ENCODE measurements at regions not wholly inside any gene's neighbourhood (a gene's known extent, or its start where the extent isn't known, plus 50 kb on each side); places are given as distances from the start of the nearest gene placed in this dataset.

DNA sequence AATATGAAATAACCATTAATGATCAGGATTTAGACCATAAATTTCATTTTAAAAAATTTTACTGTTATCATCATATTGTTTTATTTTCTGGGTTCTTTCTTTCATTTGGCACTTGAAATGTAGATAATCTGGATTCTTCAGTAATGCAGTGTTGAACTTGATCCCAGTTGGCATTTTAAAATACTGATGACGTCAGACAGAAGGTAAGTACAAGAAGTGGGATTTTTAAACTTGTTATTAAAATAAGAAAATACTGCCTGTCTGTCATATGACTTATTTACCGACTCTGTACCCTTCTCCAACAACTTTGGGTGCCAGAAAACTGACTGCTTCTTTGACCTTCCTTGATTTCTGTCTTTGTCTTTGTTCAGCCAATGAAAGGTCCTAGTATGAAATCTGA, 415.1 kb upstream of the NEGR1 start:
- WGBS, 2 donors: 79 to 81% methylated on average over 2 of the region's 2 CpGs
- no peaks in the 10 kb centered on the region for H3K4me1 ChIP-seq

GRCh38 chr1:72693899-72694298, 411.6 kb upstream of the NEGR1 start:
- intact Hi-C loops (cut with DNase I; ENCODE audit: low total_unique reads): no loop called here
- 68 to 71% methylated on average over 1 of the region's 1 CpG for WGBS, 2 donors
- Histone ChIP-seq H3K4me1 (no peaks in the 10 kb centered on the region), H3K27ac (no peak overlapping the region), H3K4me3 (no peak overlapping the region), H3K36me3 (ENCODE audit: low read depth, missing control alignments) (no peaks in the 10 kb centered on the region), H3K9me3 (no peaks in the 10 kb centered on the region), H3K27me3 (no peaks in the 10 kb centered on the region)
- TF ChIP-seq, protein P1, sequence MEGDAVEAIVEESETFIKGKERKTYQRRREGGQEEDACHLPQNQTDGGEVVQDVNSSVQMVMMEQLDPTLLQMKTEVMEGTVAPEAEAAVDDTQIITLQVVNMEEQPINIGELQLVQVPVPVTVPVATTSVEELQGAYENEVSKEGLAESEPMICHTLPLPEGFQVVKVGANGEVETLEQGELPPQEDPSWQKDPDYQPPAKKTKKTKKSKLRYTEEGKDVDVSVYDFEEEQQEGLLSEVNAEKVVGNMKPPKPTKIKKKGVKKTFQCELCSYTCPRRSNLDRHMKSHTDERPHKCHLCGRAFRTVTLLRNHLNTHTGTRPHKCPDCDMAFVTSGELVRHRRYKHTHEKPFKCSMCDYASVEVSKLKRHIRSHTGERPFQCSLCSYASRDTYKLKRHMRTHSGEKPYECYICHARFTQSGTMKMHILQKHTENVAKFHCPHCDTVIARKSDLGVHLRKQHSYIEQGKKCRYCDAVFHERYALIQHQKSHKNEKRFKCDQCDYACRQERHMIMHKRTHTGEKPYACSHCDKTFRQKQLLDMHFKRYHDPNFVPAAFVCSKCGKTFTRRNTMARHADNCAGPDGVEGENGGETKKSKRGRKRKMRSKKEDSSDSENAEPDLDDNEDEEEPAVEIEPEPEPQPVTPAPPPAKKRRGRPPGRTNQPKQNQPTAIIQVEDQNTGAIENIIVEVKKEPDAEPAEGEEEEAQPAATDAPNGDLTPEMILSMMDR (IDR thresholded peaks at IDR 0.05): no peak
- TF ChIP-seq POLR2A (IDR thresholded peaks at IDR 0.05): no peak
- no peak for DNase-seq

More for the DNA sequence above, 415.1 kb upstream of the NEGR1 start:
- DNase-seq: no peak
- TF ChIP-seq, protein P1 (IDR thresholded peaks at IDR 0.05): no peak
- TF ChIP-seq POLR2A (IDR thresholded peaks at IDR 0.05): no peak
- Histone ChIP-seq H3K9me3 (no peaks in the 10 kb centered on the region), H3K27me3 (no peaks in the 10 kb centered on the region), H3K27ac (no peak overlapping the region), H3K36me3 (ENCODE audit: low read depth, missing control alignments) (no peaks in the 10 kb centered on the region), H3K4me3 (no peak overlapping the region)
- intact Hi-C loops (cut with DNase I; ENCODE audit: low total_unique reads): no loop called here

- intact Hi-C loops (cut with DNase I; ENCODE audit: low total_unique reads): no loop called here
- no peak for DNase-seq
- no peaks in the 10 kb centered on the region for H3K36me3 ChIP-seq (ENCODE audit: low read depth, missing control alignments)
- H3K27ac ChIP-seq: no peak overlapping the region
- H3K27me3 ChIP-seq: no peaks in the 10 kb centered on the region
- H3K4me3 ChIP-seq: no peak overlapping the region
- TF ChIP-seq, protein P1 (IDR thresholded peaks at IDR 0.05): no peak
- TF ChIP-seq POLR2A (IDR thresholded peaks at IDR 0.05): no peak
- no peaks in the 10 kb centered on the region for H3K4me1 ChIP-seq
- H3K9me3 ChIP-seq: no peaks in the 10 kb centered on the region
- 57 to 62% methylated on average over 2 of the region's 2 CpGs for WGBS, 2 donors
Measured at GRCh38 chr1:72693376-72693775, 411.0 kb upstream of the NEGR1 start.

DNA sequence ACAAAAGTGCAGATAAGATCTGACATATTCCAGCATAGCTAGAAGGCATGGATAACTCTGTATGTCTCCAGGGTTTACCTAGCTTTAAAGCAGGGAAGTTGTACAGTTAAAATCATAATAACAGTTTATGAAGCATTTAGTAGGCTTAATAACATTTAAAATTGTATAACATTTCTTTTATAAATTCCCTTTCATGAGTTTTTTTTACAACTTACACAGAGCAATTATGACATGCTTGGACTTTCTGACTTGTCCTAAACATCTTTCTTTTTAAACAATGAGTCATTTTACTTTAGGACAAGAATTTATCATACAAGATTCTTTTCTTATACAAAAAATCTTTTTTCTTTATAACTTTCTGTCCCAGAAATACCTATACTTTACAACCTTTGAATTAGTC, 408.5 kb upstream of the NEGR1 start:
- Histone ChIP-seq H3K27me3 (no peaks in the 10 kb centered on the region), H3K36me3 (ENCODE audit: low read depth, missing control alignments) (no peaks in the 10 kb centered on the region), H3K4me3 (no peak overlapping the region), H3K9me3 (no peaks in the 10 kb centered on the region), H3K4me1 (no peaks in the 10 kb centered on the region), H3K27ac (no peak overlapping the region)
- intact Hi-C loops (cut with DNase I; ENCODE audit: low total_unique reads): no loop called here
- DNase-seq: no peak
- TF ChIP-seq, protein P1 (IDR thresholded peaks at IDR 0.05): no peak
- TF ChIP-seq POLR2A (IDR thresholded peaks at IDR 0.05): no peak

DNA sequence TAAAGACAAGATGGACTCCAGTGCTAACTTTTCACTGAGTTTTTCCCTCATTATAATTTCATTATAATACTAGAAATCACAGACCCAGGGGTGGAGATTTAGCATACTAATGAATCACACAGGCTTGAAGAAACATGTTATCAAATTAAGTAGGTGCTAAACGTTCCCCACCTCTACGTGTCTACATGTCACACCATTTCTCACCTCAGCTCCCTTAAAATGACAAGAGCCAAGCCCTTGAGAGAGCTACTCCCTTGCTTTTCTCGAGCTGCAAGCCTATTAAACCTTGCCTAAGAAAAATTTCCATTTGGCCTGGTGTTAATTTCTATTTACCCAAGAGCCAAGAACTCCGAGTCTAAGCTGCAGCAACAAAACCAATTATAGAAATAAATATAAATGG, 396.3 kb upstream of the NEGR1 start:
- no peak for DNase-seq

More for the DNA sequence above, 396.3 kb upstream of the NEGR1 start:
- Histone ChIP-seq H3K27me3 (no peaks in the 10 kb centered on the region), H3K4me1 (no peaks in the 10 kb centered on the region), H3K9me3 (no peaks in the 10 kb centered on the region), H3K36me3 (ENCODE audit: low read depth, missing control alignments) (no peaks in the 10 kb centered on the region), H3K4me3 (no peak overlapping the region), H3K27ac (no peak overlapping the region)
- 57 to 67% methylated on average over 4 of the region's 4 CpGs for WGBS, 2 donors
- TF ChIP-seq POLR2A (IDR thresholded peaks at IDR 0.05): no peak
- TF ChIP-seq, protein P1 (IDR thresholded peaks at IDR 0.05): no peak
- intact Hi-C loops (cut with DNase I; ENCODE audit: low total_unique reads): no loop called here

Measured in testis (tissue), 2 donors.